ENCODE measurements at regions not wholly inside any gene's neighbourhood (a gene's known extent, or its start where the extent isn't known, plus 50 kb on each side); places are given as distances from the start of the nearest gene placed in this dataset.
"Not testable (repeated sequence)": the region's sequence is repeated elsewhere in the genome, so short reads cannot be mapped to it uniquely, and the experiment has no call there.

GRCh38 chr12:9395220-9395619 lies 187.0 kb upstream of the PZP start:
- H3K27me3 ChIP-seq; DNase-seq; H3K4me3 ChIP-seq; intact Hi-C loops (cut with DNase I; ENCODE audit: low total_unique reads); H3K4me1 ChIP-seq; H3K9me3 ChIP-seq; H3K36me3 ChIP-seq; H3K27ac ChIP-seq: not testable (repeated sequence)
- 78 to 100% (median 100%) methylated on average over 1 to 2 of the region's 5 CpGs; no CpG with 5 or more reads in 2 of the 5 donors for WGBS, 5 donors

DNA sequence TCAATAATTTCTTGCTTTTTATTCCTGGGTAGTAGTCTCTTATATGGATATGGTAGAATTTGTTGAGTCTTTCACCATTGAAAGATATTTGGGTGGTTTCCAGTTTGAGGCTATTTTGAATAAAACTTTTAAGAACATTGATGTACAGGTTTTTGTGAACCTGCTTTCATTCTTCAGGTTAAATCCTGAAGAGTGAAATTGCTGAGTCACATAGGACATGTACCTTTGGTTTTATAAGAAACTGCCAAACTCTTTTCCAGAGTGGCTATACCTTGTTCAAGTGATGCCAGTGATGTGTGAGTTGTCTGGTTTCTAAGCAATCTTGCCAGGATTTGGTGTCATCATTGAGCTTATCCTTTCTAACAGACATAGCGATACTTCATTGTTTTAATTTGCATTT lies 184.6 kb upstream of the PZP start:
- WGBS, 5 donors = 88 to 97% (median 95%) methylated on average over 1 of the region's 1 CpG
- intact Hi-C loops (cut with DNase I; ENCODE audit: low total_unique reads) = no loop called here
- DNase-seq = no peak
- H3K36me3 ChIP-seq = no peaks in the 10 kb centered on the region
- no peaks in the 10 kb centered on the region for H3K27me3 ChIP-seq
- H3K27ac ChIP-seq = no peak overlapping the region
- H3K9me3 ChIP-seq = no peaks in the 10 kb centered on the region
- no peak overlapping the region for H3K4me3 ChIP-seq
- H3K4me1 ChIP-seq = no peaks in the 10 kb centered on the region
- TF ChIP-seq POLR2A (IDR thresholded peaks at IDR 0.05) (no peak), POLR2AphosphoS5 (IDR thresholded peaks at IDR 0.05) (no peak), EP300 (IDR thresholded peaks at IDR 0.05) (no peak)
- TF ChIP-seq, protein P1, sequence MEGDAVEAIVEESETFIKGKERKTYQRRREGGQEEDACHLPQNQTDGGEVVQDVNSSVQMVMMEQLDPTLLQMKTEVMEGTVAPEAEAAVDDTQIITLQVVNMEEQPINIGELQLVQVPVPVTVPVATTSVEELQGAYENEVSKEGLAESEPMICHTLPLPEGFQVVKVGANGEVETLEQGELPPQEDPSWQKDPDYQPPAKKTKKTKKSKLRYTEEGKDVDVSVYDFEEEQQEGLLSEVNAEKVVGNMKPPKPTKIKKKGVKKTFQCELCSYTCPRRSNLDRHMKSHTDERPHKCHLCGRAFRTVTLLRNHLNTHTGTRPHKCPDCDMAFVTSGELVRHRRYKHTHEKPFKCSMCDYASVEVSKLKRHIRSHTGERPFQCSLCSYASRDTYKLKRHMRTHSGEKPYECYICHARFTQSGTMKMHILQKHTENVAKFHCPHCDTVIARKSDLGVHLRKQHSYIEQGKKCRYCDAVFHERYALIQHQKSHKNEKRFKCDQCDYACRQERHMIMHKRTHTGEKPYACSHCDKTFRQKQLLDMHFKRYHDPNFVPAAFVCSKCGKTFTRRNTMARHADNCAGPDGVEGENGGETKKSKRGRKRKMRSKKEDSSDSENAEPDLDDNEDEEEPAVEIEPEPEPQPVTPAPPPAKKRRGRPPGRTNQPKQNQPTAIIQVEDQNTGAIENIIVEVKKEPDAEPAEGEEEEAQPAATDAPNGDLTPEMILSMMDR (IDR thresholded peaks at IDR 0.05) = no peak

DNA sequence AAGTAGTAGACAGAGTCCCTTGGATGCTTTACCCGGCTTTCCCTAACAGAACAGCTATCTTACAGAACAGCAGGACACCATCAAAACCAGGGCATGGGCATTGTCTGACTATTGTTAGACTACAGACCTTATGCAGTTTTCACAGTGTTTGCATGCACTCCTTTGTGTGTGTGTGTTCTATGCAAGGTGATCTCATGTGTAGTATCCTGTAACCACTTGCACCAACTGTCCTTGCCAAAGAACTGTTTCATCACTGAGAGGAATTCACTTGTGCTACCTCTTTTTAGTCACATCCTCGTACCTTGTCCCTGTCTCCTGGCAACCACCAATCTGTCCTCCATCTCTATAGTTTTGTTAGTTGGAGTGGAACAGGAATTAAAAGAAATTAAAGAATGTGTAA lies 183.6 kb upstream of the PZP start:
- Histone ChIP-seq H3K36me3 (no peaks in the 10 kb centered on the region), H3K9me3 (no peaks in the 10 kb centered on the region), H3K4me1 (no peaks in the 10 kb centered on the region), H3K27ac (no peak overlapping the region), H3K27me3 (no peaks in the 10 kb centered on the region), H3K4me3 (no peak overlapping the region)
- 61 to 77% (median 68%) methylated on average over 2 of the region's 2 CpGs for WGBS, 5 donors
- intact Hi-C loops (cut with DNase I; ENCODE audit: low total_unique reads) = no loop called here
- no peak for TF ChIP-seq EP300 (IDR thresholded peaks at IDR 0.05)
- TF ChIP-seq POLR2AphosphoS5 (IDR thresholded peaks at IDR 0.05) = no peak
- TF ChIP-seq POLR2A (IDR thresholded peaks at IDR 0.05) = no peak
- TF ChIP-seq, protein P1 (IDR thresholded peaks at IDR 0.05) = no peak
- no peak for DNase-seq

- intact Hi-C loops (cut with DNase I; ENCODE audit: low total_unique reads) = no loop called here
- no peak overlapping the region for H3K27ac ChIP-seq
- no peak overlapping the region for H3K4me3 ChIP-seq
- TF ChIP-seq, protein P1 (IDR thresholded peaks at IDR 0.05) = no peak
- no peak for TF ChIP-seq EP300 (IDR thresholded peaks at IDR 0.05)
- no peak for TF ChIP-seq POLR2A (IDR thresholded peaks at IDR 0.05)
- no peak for TF ChIP-seq POLR2AphosphoS5 (IDR thresholded peaks at IDR 0.05)
- no peak for DNase-seq
- 50 to 75% (median 64%) methylated on average over 3 of the region's 3 CpGs for WGBS, 5 donors
- no peaks in the 10 kb centered on the region for H3K36me3 ChIP-seq
- H3K27me3 ChIP-seq = no peaks in the 10 kb centered on the region
- H3K9me3 ChIP-seq = no peaks in the 10 kb centered on the region
- no peaks in the 10 kb centered on the region for H3K4me1 ChIP-seq
Measured at GRCh38 chr12:9390761-9391160, 182.6 kb upstream of the PZP start.

DNA sequence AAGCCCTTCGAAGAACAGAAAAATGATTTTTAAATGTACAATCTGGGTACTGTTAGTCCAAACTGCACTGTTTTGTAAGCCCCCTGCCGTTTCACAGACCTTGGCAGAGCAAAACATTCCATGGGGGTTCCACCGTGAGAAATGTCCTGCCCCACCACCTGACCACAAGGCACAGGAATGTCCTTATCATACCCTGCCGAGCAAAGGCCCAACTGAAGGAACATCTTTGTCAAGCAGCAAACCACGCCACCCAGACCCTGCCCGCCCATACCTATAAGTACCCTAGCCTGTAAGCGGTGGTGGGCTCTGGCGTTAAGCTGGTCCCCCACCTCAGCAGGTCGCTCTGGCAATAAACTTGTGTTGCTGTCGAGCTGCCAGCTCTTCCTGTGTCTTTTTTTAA lies 181.6 kb upstream of the PZP start:
- Histone ChIP-seq H3K36me3 (no peaks in the 10 kb centered on the region), H3K27ac (no peak overlapping the region), H3K4me3 (no peak overlapping the region), H3K27me3 (no peaks in the 10 kb centered on the region), H3K9me3 (no peaks in the 10 kb centered on the region), H3K4me1 (no peaks in the 10 kb centered on the region)
- WGBS, 5 donors = 75 to 78% (median 76%) methylated on average over 10 of the region's 10 CpGs
- intact Hi-C loops (cut with DNase I; ENCODE audit: low total_unique reads) = no loop called here
- TF ChIP-seq, protein P1 (IDR thresholded peaks at IDR 0.05) = no peak
- no peak for TF ChIP-seq POLR2AphosphoS5 (IDR thresholded peaks at IDR 0.05)
- no peak for TF ChIP-seq EP300 (IDR thresholded peaks at IDR 0.05)
- TF ChIP-seq POLR2A (IDR thresholded peaks at IDR 0.05) = no peak
- DNase-seq = no peak
